GM12878 (cell line): ENCODE measurements at regions not wholly inside any gene's neighbourhood (a gene's known extent, or its start where the extent isn't known, plus 50 kb on each side); places are given as distances from the start of the nearest gene placed in this dataset.

Source experiments
- ATAC-seq: fragments of 200-7000 bp; cut with Tn5 transposase; 3 replicates; pipeline ENCODE4 v1.9.1; 2020; ENCODE audit warnings: mild to moderate bottlenecking, moderate library complexity
- BruUV-seq: library from RNA; stranded (reverse); fragments of 400-500 nt; replicated peaks from 2 replicates; lab custom pipeline; 2021; lab: Mats Ljungman, UMichigan
- CTCF ChIA-PET: fragments of 300-600 bp; sonication (Branson Sonifier 250); formaldehyde crosslinking; extraction: SDS; loops from one replicate; lab custom pipeline; 2021; ENCODE audit warnings: inconsistent platforms; lab: Yijun Ruan, JAX
- POLR2A ChIA-PET: fragments of 350-600 bp; formaldehyde crosslinking; extraction: SDS; loops from one replicate; lab custom pipeline; 2021; ENCODE audit warnings: inconsistent platforms; lab: Charles Lee
- RAD21 ChIA-PET: fragments of 300-600 bp; sonication (Branson Sonifier 250); formaldehyde crosslinking; loops from one replicate; lab custom pipeline; 2023; ENCODE audit warnings: antibody characterized with exemption; ENCODE audit not compliant: unreplicated experiment; lab: Charles Lee
- SMC1A ChIA-PET: fragments of 300-600 bp; sonication (Branson Sonifier 250); formaldehyde crosslinking; loops from one replicate; lab custom pipeline; 2023; ENCODE audit not compliant: unreplicated experiment, uncharacterized antibody; lab: Charles Lee
- DNase-seq: peaks from one replicate; pipeline ENCODE4 v3.0.0-alpha.2; 2011; ENCODE audit warnings: low read depth, low spot score
- FAIRE-seq: peaks from 3 replicates; lab custom pipeline; 2011; peaks lifted over from hg19 to GRCh38; lab: Jason Lieb, UNC
- H2AFZ ChIP-seq: 2 replicates; pipeline ENCODE4 v1.6.0; 2011; ENCODE audit warnings: low read depth, low read length, control low read depth; ENCODE audit not compliant: control insufficient read depth
- H3K27ac ChIP-seq: 2 replicates; pipeline ENCODE4 v1.5.1; 2011; ENCODE audit warnings: control low read depth; ENCODE audit not compliant: control insufficient read depth, insufficient read depth
- H3K27me3 ChIP-seq, 2 experiments: replicated peaks in 1 of 2; 2 replicates each; pipeline versions ENCODE4 v1.6.0 to v1.6.1; 2011; ENCODE audit warnings: low read length in 1 of 2; ENCODE audit not compliant: control insufficient read depth in 2 of 2, insufficient read depth in 2 of 2
- H3K36me3 ChIP-seq, 2 experiments: 2 replicates each; pipeline ENCODE4 v1.5.1; 2011; ENCODE audit warnings: low read length in 1 of 2; ENCODE audit not compliant: control insufficient read depth in 2 of 2, insufficient read depth in 2 of 2
- H3K4me1 ChIP-seq: 2 replicates; pipeline ENCODE4 v1.6.1; 2011; ENCODE audit warnings: mild to moderate bottlenecking, low read length, moderate library complexity, mixed read lengths; ENCODE audit not compliant: control insufficient read depth, insufficient read depth
- H3K4me2 ChIP-seq: 2 replicates; pipeline ENCODE4 v1.6.0; 2011; ENCODE audit warnings: control low read depth; ENCODE audit not compliant: control insufficient read depth, insufficient read depth
- H3K4me3 ChIP-seq: fragments of 200-600 bp; sonication (generic); 2 replicates; pipeline ENCODE4 v1.5.1; 2016
- H3K79me2 ChIP-seq: 2 replicates; pipeline ENCODE4 v1.6.0; 2011; ENCODE audit warnings: low read length; ENCODE audit not compliant: control insufficient read depth, insufficient read depth
- H3K9ac ChIP-seq: 2 replicates; pipeline ENCODE4 v1.8.0; 2011; ENCODE audit warnings: low read length, control low read depth, mixed read lengths; ENCODE audit not compliant: control insufficient read depth, insufficient read depth
- H3K9me3 ChIP-seq: replicated peaks from 3 replicates; pipeline ENCODE4 v1.5.1; 2011; ENCODE audit warnings: mild to moderate bottlenecking, low read length; ENCODE audit not compliant: control insufficient read depth, insufficient read depth
- H4K20me1 ChIP-seq: 2 replicates; pipeline ENCODE4 v1.6.0; 2011; ENCODE audit not compliant: control insufficient read depth, insufficient read depth
- CREB1 ChIP-seq: IDR thresholded peaks from 2 replicates; pipeline ENCODE4 v1.6.1; 2012; ENCODE audit warnings: low read depth, mild to moderate bottlenecking, inconsistent platforms
- EGR1 ChIP-seq, 2 experiments: IDR thresholded peaks; 1 replicate in 1 of 2; 2 replicates in 1 of 2; pipeline ENCODE4 v1.6.1; 2011 to 2012; ENCODE audit warnings: low read depth in 2 of 2, low read length in 2 of 2, borderline replicate concordance in 1 of 2, mild to moderate bottlenecking in 1 of 2, moderate library complexity in 1 of 2
- IKZF1 ChIP-seq: fragments of 450-650 bp; conservative IDR thresholded peaks from 2 replicates; pipeline ENCODE4 v1.6.1; 2017; ENCODE audit warnings: antibody characterized with exemption, mild to moderate bottlenecking
- RFX5 ChIP-seq: IDR thresholded peaks from 2 replicates; pipeline ENCODE4 v1.6.1; 2011; ENCODE audit warnings: low read depth, low read length, improper control_type of control experiment
- SPI1 ChIP-seq: IDR thresholded peaks from 2 replicates; pipeline ENCODE4 v1.6.1; 2011; ENCODE audit warnings: low read depth, mild to moderate bottlenecking, low read length, moderate library complexity, borderline replicate concordance; ENCODE audit not compliant: insufficient read depth
- WGBS: methylation state at CpG from one replicate; pipeline ENCODE4 v1.1.6; 2016; ENCODE audit warnings: low lambda C conversion rate; ENCODE audit not compliant: insufficient replicate concordance, insufficient coverage; ENCODE audit errors: missing lambda C conversion rate; 5-methylcytosine and 5-hydroxymethylcytosine counted together
- in situ Hi-C: fragments of 300-500 bp; cut with MboI; formaldehyde crosslinking; loops from 9 replicates; pipeline ENCODE4 v1.14.3; 2018; ENCODE audit warnings: mixed read lengths
- intact Hi-C: fragments of 100-400 bp; cut with micrococcal nuclease; formaldehyde crosslinking; loops from one replicate; pipeline ENCODE4 v1.14.2; 2022; ENCODE audit not compliant: unreplicated experiment
- TF ChIP-seq, protein P1 (sequence below): fragments of 450-650 bp; IDR thresholded peaks from 2 replicates; pipeline ENCODE4 v1.6.1; 2017; ENCODE audit warnings: mild to moderate bottlenecking, low read depth, inconsistent platforms; ENCODE audit not compliant: poor library complexity, severe bottlenecking

GRCh38 chr4:117768610-117769009, 265.7 kb upstream of the NDST3 start:
- Histone ChIP-seq H3K36me3 (no peaks in the 10 kb centered on the region), H3K9ac (no peak overlapping the region), H3K4me1 (no peaks in the 10 kb centered on the region), H3K27ac (no peak overlapping the region)
- no peak for FAIRE-seq
- CTCF ChIA-PET, result no interaction called here
- no peak for ATAC-seq
- DNase-seq, result no peak
- intact Hi-C loops, result no loop called here
- BruUV-seq, result no TSS peak
- TF ChIP-seq RFX5, result peak; percentile 73
- TF ChIP-seq, protein P1, sequence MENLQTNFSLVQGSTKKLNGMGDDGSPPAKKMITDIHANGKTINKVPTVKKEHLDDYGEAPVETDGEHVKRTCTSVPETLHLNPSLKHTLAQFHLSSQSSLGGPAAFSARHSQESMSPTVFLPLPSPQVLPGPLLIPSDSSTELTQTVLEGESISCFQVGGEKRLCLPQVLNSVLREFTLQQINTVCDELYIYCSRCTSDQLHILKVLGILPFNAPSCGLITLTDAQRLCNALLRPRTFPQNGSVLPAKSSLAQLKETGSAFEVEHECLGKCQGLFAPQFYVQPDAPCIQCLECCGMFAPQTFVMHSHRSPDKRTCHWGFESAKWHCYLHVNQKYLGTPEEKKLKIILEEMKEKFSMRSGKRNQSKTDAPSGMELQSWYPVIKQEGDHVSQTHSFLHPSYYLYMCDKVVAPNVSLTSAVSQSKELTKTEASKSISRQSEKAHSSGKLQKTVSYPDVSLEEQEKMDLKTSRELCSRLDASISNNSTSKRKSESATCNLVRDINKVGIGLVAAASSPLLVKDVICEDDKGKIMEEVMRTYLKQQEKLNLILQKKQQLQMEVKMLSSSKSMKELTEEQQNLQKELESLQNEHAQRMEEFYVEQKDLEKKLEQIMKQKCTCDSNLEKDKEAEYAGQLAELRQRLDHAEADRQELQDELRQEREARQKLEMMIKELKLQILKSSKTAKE, result no peak
- 0 out of 2 replicates have a peak, but pooled peaks have one; percentile 20 for TF ChIP-seq CREB1
- TF ChIP-seq, all 136 proteins: peak for 2
- H3K4me2 ChIP-seq, result no peak overlapping the region
- H4K20me1 ChIP-seq, result no peaks in the 10 kb centered on the region
- no peak overlapping the region for H3K4me3 ChIP-seq
- in situ Hi-C loops, result no loop called here
- no peaks in the 10 kb centered on the region for H3K79me2 ChIP-seq
- WGBS, result 0% methylated on average over 3 of the region's 3 CpGs
- no peak overlapping the region for H2AFZ ChIP-seq
- H3K27me3 ChIP-seq, result no peaks in the 10 kb centered on the region
- no peaks in the 10 kb centered on the region for H3K9me3 ChIP-seq
- SMC1A ChIA-PET, result no interaction called here
- RAD21 ChIA-PET, result no interaction called here
- POLR2A ChIA-PET, result no interaction called here

GRCh38 chr4:117770269-117771102, 263.8 kb upstream of the NDST3 start:
- Histone ChIP-seq H3K4me2 (no peak overlapping the region), H3K79me2 (no peaks in the 10 kb centered on the region), H3K9me3 (no peaks in the 10 kb centered on the region), H3K4me1 (no peaks in the 10 kb centered on the region), H3K36me3 (no peaks in the 10 kb centered on the region), H4K20me1 (no peaks in the 10 kb centered on the region), H3K9ac (no peak overlapping the region), H3K27ac (no peak overlapping the region), H2AFZ (no peak overlapping the region), H3K27me3 (no peaks in the 10 kb centered on the region), H3K4me3 (no peak overlapping the region)
- ChIA-PET SMC1A (interaction anchor here (1.3 kb wide), 1 partner anchor 12 kb away, joined by 3 read pairs; no protein-coding TSS in a partner anchor), RAD21 (no interaction called here), POLR2A (interaction anchor here (0.6 kb wide), 1 partner anchor 1668 kb away, joined by 5 read pairs; no protein-coding TSS in a partner anchor), CTCF (no interaction called here)
- WGBS, result 0% methylated on average over 3 of the region's 3 CpGs
- TF ChIP-seq SPI1, result peak; percentile 46
- no peak for TF ChIP-seq EGR1 (IDR thresholded peaks at IDR 0.05; ENCODE audit: borderline replicate concordance in 1 of 2, low read depth in 2 of 2, low read length in 2 of 2)
- 0 out of 2 replicates have a peak, but pooled peaks have one; percentile 15 for TF ChIP-seq IKZF1
- in situ Hi-C loops, result no loop called here
- no TSS peak for BruUV-seq
- peak; percentile 52 for ATAC-seq
- DNase-seq, result no peak
- intact Hi-C loops, result no loop called here
- no peak for FAIRE-seq
